Liver (tissue), 8 donors: ENCODE measurements at regions not wholly inside any gene's neighbourhood (a gene's known extent, or its start where the extent isn't known, plus 50 kb on each side); places are given as distances from the start of the nearest gene placed in this dataset.

ENCODE experiments used
- DNase-seq: peaks from one replicate; pipeline ENCODE4 v3.0.0-alpha.2; 2017; ENCODE audit warnings: low spot score
- H3K27ac ChIP-seq, 2 donors: one replicate each; pipeline ENCODE4 v1.7.0; 2013; ENCODE audit warnings: inconsistent platforms in 2 of 2, low read length in 2 of 2, control low read depth in 1 of 2, low read depth in 1 of 2, mild to moderate bottlenecking in 1 of 2
- H3K27me3 ChIP-seq, 4 donors: one replicate each; pipeline versions ENCODE4 v1.6.1 to v1.7.0; 2013; ENCODE audit warnings: low read length in 3 of 4, inconsistent platforms in 1 of 4, mild to moderate bottlenecking in 1 of 4, moderate library complexity in 1 of 4; ENCODE audit not compliant: control insufficient read depth in 4 of 4, insufficient read depth in 4 of 4
- H3K36me3 ChIP-seq, 4 donors: one replicate each; pipeline versions ENCODE4 v1.6.1 to v1.7.0; 2013; ENCODE audit warnings: low read length in 3 of 4, mild to moderate bottlenecking in 3 of 4, low read depth in 1 of 4, moderate library complexity in 1 of 4; ENCODE audit not compliant: control insufficient read depth in 4 of 4, insufficient read depth in 3 of 4
- H3K4me1 ChIP-seq, 4 donors: one replicate each; pipeline versions ENCODE4 v1.6.1 to v1.7.0; 2013; ENCODE audit warnings: low read length in 3 of 4, mild to moderate bottlenecking in 3 of 4, moderate library complexity in 1 of 4; ENCODE audit not compliant: control insufficient read depth in 4 of 4, insufficient read depth in 4 of 4
- H3K4me3 ChIP-seq, 3 donors: one replicate each; pipeline versions ENCODE4 v1.6.1 to v1.7.0; 2013; ENCODE audit warnings: low read length in 3 of 3, control low read depth in 1 of 3, low read depth in 1 of 3, mild to moderate bottlenecking in 1 of 3
- H3K9ac ChIP-seq, 2 donors: one replicate each; pipeline ENCODE4 v1.7.0; 2013; ENCODE audit warnings: low read length in 2 of 2, mild to moderate bottlenecking in 2 of 2, moderate library complexity in 2 of 2, control low read depth in 1 of 2, low read depth in 1 of 2
- H3K9me3 ChIP-seq, 4 donors: one replicate each; pipeline versions ENCODE4 v1.6.1 to v1.7.0; 2013; ENCODE audit warnings: low read length in 3 of 4; ENCODE audit not compliant: control insufficient read depth in 4 of 4
- CTCF ChIP-seq: fragments of 150-350 bp; IDR thresholded peaks from 2 replicates; pipeline ENCODE4 v1.5.1; 2017; ENCODE audit warnings: improper control_type of control experiment, low read depth, low read length; ENCODE audit not compliant: missing input control
- EGR1 ChIP-seq, 2 donors: IDR thresholded peaks; 2 replicates each; pipeline ENCODE4 v1.6.1; 2016 to 2018; ENCODE audit warnings: antibody characterized with exemption in 2 of 2, low read depth in 2 of 2
- FOXA1 ChIP-seq: IDR thresholded peaks from 2 replicates; pipeline ENCODE4 v1.6.1; 2016; ENCODE audit warnings: antibody characterized with exemption
- FOXA2 ChIP-seq: IDR thresholded peaks from 2 replicates; pipeline ENCODE4 v1.6.1; 2016; ENCODE audit warnings: antibody characterized with exemption
- HNF4A ChIP-seq, 2 donors: conservative IDR thresholded peaks; 2 replicates each; pipeline ENCODE4 v1.6.1; 2016; ENCODE audit warnings: antibody characterized with exemption in 2 of 2, mild to moderate bottlenecking in 2 of 2
- HNF4G ChIP-seq: IDR thresholded peaks from 2 replicates; pipeline ENCODE4 v1.6.1; 2016; ENCODE audit warnings: antibody characterized with exemption
- JUND ChIP-seq, 2 donors: IDR thresholded peaks; 2 replicates each; pipeline ENCODE4 v1.6.1; 2016; ENCODE audit warnings: antibody characterized with exemption in 2 of 2
- NR2F2 ChIP-seq: IDR thresholded peaks from 2 replicates; pipeline ENCODE4 v1.6.1; 2016; ENCODE audit warnings: antibody characterized with exemption
- RAD21 ChIP-seq, 2 donors: IDR thresholded peaks; 2 replicates each; pipeline ENCODE4 v1.6.1; 2016; ENCODE audit warnings: antibody characterized with exemption in 2 of 2, mild to moderate bottlenecking in 2 of 2
- REST ChIP-seq: IDR thresholded peaks from 2 replicates; pipeline ENCODE4 v1.6.1; 2016; ENCODE audit warnings: antibody characterized with exemption, mild to moderate bottlenecking
- RXRA ChIP-seq, 2 donors: IDR thresholded peaks; 2 replicates each; pipeline ENCODE4 v1.6.1; 2017 to 2018; ENCODE audit warnings: antibody characterized with exemption in 2 of 2, mild to moderate bottlenecking in 1 of 2
- SP1 ChIP-seq: IDR thresholded peaks from 2 replicates; pipeline ENCODE4 v1.6.1; 2018; ENCODE audit warnings: antibody characterized with exemption, mild to moderate bottlenecking
- TAF1 ChIP-seq: conservative IDR thresholded peaks from 2 replicates; pipeline ENCODE4 v1.6.1; 2016; ENCODE audit warnings: antibody characterized with exemption, mild to moderate bottlenecking
- YY1 ChIP-seq: IDR thresholded peaks from 2 replicates; pipeline ENCODE4 v1.6.1; 2016; ENCODE audit warnings: antibody characterized with exemption, mild to moderate bottlenecking
- ZBTB33 ChIP-seq: IDR thresholded peaks from 2 replicates; pipeline ENCODE4 v1.6.1; 2016; ENCODE audit warnings: antibody characterized with exemption
- WGBS: extraction: QIAGEN DNeasy Blood & Tissue Kit; methylation state at CpG from one replicate; pipeline ENCODE4 v1.1.7; 2013; 5-methylcytosine and 5-hydroxymethylcytosine counted together
- TF ChIP-seq, protein P1 (sequence below): IDR thresholded peaks from 2 replicates; pipeline ENCODE4 v1.6.1; 2016; ENCODE audit warnings: antibody characterized with exemption
- TF ChIP-seq, protein P2 (sequence below): IDR thresholded peaks from 2 replicates; pipeline ENCODE4 v1.6.1; 2016; ENCODE audit warnings: antibody characterized with exemption
- donor health status: healthy.
- donor health status: healthy.
- donor health status: healthy.
- donor health status: healthy.
- donor health status: healthy.

DNA sequence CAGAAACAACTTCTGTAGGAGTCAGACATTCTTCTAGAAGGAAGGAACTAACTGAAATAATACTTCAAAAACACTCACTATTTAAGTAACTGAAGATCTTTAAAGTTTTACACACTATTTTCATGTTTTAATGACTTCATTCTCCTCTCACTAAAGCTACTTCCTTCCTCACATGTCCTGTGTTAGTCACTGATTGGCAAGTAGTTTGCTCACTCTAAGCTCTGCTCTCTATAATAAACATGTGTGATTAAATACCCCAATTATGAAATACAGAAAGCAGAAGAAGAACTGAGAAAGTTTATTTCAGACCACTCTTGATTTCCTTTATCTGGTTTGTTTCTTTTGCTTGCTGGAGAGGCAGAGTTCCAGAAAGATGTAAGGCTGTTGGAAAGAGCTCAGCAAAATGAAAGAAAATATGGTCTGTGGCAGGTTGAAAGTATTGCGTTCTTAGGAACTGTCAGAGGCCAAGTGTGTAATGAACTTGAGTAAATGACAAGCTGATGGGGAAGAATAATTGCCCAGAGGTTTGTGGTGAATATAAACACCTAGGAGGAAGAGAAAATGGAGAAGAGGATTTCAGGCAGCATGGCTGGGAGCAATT, 522.0 kb upstream of the SEL1L start:
- H3K9ac ChIP-seq = no peak overlapping the region
- H3K36me3 ChIP-seq = no peaks in the 10 kb centered on the region
- no peak for DNase-seq
- TF ChIP-seq FOXA2 (no peak), RAD21 (IDR thresholded peaks at IDR 0.05) (no peak), TAF1 (no peak), HNF4G (no peak), HNF4A (conservative IDR thresholded peaks at IDR 0.05) (no peak), SP1 (no peak), FOXA1 (no peak), NR2F2 (no peak), YY1 (no peak), ZBTB33 (no peak), JUND (IDR thresholded peaks at IDR 0.05) (no peak), EGR1 (IDR thresholded peaks at IDR 0.05; ENCODE audit: low read depth in 2 of 2) (no peak), REST (no peak), CTCF (no peak), RXRA (IDR thresholded peaks at IDR 0.05) (no peak)
- TF ChIP-seq, protein P1, sequence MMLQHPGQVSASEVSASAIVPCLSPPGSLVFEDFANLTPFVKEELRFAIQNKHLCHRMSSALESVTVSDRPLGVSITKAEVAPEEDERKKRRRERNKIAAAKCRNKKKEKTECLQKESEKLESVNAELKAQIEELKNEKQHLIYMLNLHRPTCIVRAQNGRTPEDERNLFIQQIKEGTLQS = no peak
- TF ChIP-seq, protein P2, sequence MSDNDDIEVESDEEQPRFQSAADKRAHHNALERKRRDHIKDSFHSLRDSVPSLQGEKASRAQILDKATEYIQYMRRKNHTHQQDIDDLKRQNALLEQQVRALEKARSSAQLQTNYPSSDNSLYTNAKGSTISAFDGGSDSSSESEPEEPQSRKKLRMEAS = no peak
- no peak overlapping the region for H3K27ac ChIP-seq
- H3K4me3 ChIP-seq = no peak overlapping the region
- H3K27me3 ChIP-seq = no peaks in the 10 kb centered on the region
- no peaks in the 10 kb centered on the region for H3K4me1 ChIP-seq
- WGBS = 56% methylated on average over 1 of the region's 1 CpG
- no peaks in the 10 kb centered on the region for H3K9me3 ChIP-seq

DNA sequence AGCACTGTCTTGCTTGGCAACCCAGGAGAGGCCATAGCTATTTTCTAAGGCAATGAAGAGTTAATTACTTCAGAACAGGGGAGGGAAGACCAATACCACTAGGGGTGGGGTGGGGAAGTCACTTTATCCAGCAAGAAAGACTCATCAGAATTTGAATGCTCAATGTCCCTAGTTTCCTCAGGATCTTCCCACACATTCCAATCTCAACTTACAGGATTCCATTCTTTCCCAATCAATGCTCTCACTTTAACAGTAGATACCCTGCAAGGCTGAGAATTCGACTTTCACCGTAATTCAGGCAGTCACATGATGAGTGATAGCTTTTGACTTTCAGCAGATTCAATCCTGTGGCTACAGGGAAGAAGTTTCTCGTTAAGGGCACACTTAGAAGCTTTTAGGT, 526.6 kb upstream of the SEL1L start:
- H3K27ac ChIP-seq = no peak overlapping the region
- no peak overlapping the region for H3K4me3 ChIP-seq
- H3K36me3 ChIP-seq = no peaks in the 10 kb centered on the region
- no peak for DNase-seq
- no peak overlapping the region for H3K9ac ChIP-seq
- no peaks in the 10 kb centered on the region for H3K4me1 ChIP-seq
- H3K9me3 ChIP-seq = no peaks in the 10 kb centered on the region
- WGBS = 67% methylated on average over 3 of the region's 3 CpGs
- no peak for TF ChIP-seq HNF4A (conservative IDR thresholded peaks at IDR 0.05)
- TF ChIP-seq CTCF = no peak
- TF ChIP-seq RAD21 (IDR thresholded peaks at IDR 0.05) = no peak
- no peak for TF ChIP-seq FOXA1
- H3K27me3 ChIP-seq = no peaks in the 10 kb centered on the region
